KMS-11 (cell line): ENCODE measurements at regions not wholly inside any gene's neighbourhood (a gene's known extent, or its start where the extent isn't known, plus 50 kb on each side); places are given as distances from the start of the nearest gene placed in this dataset.

Source experiments
- H2AFZ ChIP-seq: fragments of 200-600 bp; sonication (generic); 2 replicates; pipeline ENCODE4 v1.6.1; 2016; ENCODE audit warnings: antibody characterized with exemption, mixed run types, low read depth
- H3K27ac ChIP-seq: fragments of 200-600 bp; sonication (generic); 2 replicates; pipeline ENCODE4 v1.6.1; 2016; ENCODE audit warnings: mild to moderate bottlenecking, mixed run types
- H3K27me3 ChIP-seq: fragments of 200-600 bp; sonication (generic); 2 replicates; pipeline ENCODE4 v1.6.1; 2017; ENCODE audit warnings: mild to moderate bottlenecking, low read depth, mixed run types, moderate library complexity; ENCODE audit not compliant: insufficient read depth
- H3K36me3 ChIP-seq: fragments of 200-600 bp; sonication (generic); 2 replicates; pipeline ENCODE4 v1.6.1; 2017; ENCODE audit warnings: mild to moderate bottlenecking, mixed run types; ENCODE audit not compliant: insufficient read depth
- H3K4me1 ChIP-seq: fragments of 200-600 bp; sonication (generic); 2 replicates; pipeline ENCODE4 v1.6.1; 2016; ENCODE audit warnings: mild to moderate bottlenecking, low read depth, mixed run types; ENCODE audit not compliant: poor library complexity, severe bottlenecking
- H3K4me2 ChIP-seq: fragments of 200-600 bp; sonication (generic); 2 replicates; pipeline ENCODE4 v1.7.0; 2016; ENCODE audit warnings: mild to moderate bottlenecking, mixed run types
- H3K4me3 ChIP-seq: fragments of 200-600 bp; sonication (generic); IDR thresholded peaks from 2 replicates; pipeline ENCODE4 v1.6.1; 2017; ENCODE audit warnings: low read depth, low read length, mixed read lengths; ENCODE audit not compliant: insufficient read depth
- H3K79me2 ChIP-seq: fragments of 200-600 bp; sonication (generic); 2 replicates; pipeline ENCODE4 v1.6.1; 2016; ENCODE audit warnings: low read depth, mixed run types; ENCODE audit not compliant: insufficient read depth
- H3K9ac ChIP-seq: fragments of 200-600 bp; sonication (generic); 2 replicates; pipeline ENCODE4 v1.6.1; 2016; ENCODE audit warnings: mild to moderate bottlenecking, mixed run types
- H4K20me1 ChIP-seq: fragments of 200-600 bp; sonication (generic); 2 replicates; pipeline ENCODE4 v1.6.1; 2016; ENCODE audit warnings: mild to moderate bottlenecking, mixed run types; ENCODE audit not compliant: insufficient read depth
- TF ChIP-seq, protein P1 (sequence below): fragments of 200-600 bp; sonication (generic); conservative IDR thresholded peaks from 2 replicates; pipeline ENCODE4 v1.6.1; 2017; ENCODE audit warnings: low read depth, mild to moderate bottlenecking, antibody characterized with exemption, low read length, moderate library complexity, mixed read lengths

DNA sequence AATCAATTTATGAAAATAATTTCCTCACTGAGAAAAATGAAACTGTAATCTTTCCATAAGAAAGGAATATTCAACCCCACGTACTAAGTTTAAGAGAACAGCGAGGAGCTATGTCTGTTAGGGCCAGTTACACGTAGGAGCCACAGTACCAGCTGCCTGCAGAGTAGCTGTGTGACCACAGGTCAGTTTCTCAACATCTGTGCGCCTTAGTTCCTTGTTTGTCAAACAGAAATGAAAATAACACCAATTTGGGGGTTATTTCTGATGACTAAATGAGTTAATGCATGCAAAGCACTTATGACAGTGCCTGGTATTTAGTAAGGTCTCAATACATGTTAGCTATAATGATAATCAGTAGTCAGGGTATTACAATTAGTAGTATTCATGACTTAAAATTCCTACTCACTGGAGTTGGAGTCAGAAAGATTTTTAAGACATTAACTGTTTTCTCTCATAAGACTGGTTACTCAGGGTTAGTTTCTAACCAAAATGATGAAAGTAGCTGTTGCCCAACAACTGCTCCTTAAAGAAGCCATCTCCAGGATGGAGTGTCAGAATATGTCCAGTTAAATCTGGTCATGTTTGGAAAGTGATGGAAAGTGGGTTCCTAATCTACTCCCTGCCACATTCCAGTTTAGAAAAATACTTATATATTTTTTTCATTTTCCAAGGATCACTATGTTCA, 85.8 kb upstream of the ZNF648 start:
- H3K4me1 ChIP-seq, result peaks cover 5% of the 10 kb centered on the region
- H3K36me3 ChIP-seq, result no peaks in the 10 kb centered on the region
- no peaks in the 10 kb centered on the region for H3K79me2 ChIP-seq
- no peaks in the 10 kb centered on the region for H3K27me3 ChIP-seq
- H4K20me1 ChIP-seq, result no peaks in the 10 kb centered on the region
- no peak overlapping the region for H3K27ac ChIP-seq
- no peak overlapping the region; the same call in 1 of the 2 replicates for H2AFZ ChIP-seq
- no peak overlapping the region for H3K9ac ChIP-seq
- no peak overlapping the region for H3K4me3 ChIP-seq
- no peak overlapping the region for H3K4me2 ChIP-seq
- TF ChIP-seq, protein P1, sequence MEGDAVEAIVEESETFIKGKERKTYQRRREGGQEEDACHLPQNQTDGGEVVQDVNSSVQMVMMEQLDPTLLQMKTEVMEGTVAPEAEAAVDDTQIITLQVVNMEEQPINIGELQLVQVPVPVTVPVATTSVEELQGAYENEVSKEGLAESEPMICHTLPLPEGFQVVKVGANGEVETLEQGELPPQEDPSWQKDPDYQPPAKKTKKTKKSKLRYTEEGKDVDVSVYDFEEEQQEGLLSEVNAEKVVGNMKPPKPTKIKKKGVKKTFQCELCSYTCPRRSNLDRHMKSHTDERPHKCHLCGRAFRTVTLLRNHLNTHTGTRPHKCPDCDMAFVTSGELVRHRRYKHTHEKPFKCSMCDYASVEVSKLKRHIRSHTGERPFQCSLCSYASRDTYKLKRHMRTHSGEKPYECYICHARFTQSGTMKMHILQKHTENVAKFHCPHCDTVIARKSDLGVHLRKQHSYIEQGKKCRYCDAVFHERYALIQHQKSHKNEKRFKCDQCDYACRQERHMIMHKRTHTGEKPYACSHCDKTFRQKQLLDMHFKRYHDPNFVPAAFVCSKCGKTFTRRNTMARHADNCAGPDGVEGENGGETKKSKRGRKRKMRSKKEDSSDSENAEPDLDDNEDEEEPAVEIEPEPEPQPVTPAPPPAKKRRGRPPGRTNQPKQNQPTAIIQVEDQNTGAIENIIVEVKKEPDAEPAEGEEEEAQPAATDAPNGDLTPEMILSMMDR, result no peak

DNA sequence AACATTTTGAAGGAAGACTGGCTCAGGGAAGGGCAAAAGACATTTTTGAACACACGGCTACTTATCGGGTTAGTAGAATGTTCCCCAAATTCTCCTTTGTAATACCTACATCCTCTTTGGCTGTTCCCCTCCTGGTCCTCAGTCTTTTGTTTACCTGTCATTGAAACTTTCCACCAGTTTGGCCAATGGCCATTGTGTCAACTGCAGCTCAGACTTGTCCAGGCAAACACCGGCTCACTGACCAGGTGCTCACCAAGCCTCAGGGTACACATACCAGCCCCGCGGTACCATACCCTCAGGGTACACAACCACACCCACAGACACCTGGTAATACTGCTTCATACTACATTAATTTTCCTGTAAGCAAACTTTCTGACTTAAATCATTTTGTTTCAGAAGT, 84.8 kb upstream of the ZNF648 start:
- H3K9ac ChIP-seq, result no peak overlapping the region
- H3K4me2 ChIP-seq, result no peak overlapping the region
- H3K27ac ChIP-seq, result no peak overlapping the region
- H3K79me2 ChIP-seq, result no peaks in the 10 kb centered on the region
- no peak overlapping the region for H3K4me3 ChIP-seq
- no peaks in the 10 kb centered on the region for H3K36me3 ChIP-seq
- peaks cover 5% of the 10 kb centered on the region for H3K4me1 ChIP-seq
- TF ChIP-seq, protein P1, result no peak
- no peak overlapping the region for H2AFZ ChIP-seq
- no peaks in the 10 kb centered on the region for H4K20me1 ChIP-seq
- no peaks in the 10 kb centered on the region for H3K27me3 ChIP-seq

DNA sequence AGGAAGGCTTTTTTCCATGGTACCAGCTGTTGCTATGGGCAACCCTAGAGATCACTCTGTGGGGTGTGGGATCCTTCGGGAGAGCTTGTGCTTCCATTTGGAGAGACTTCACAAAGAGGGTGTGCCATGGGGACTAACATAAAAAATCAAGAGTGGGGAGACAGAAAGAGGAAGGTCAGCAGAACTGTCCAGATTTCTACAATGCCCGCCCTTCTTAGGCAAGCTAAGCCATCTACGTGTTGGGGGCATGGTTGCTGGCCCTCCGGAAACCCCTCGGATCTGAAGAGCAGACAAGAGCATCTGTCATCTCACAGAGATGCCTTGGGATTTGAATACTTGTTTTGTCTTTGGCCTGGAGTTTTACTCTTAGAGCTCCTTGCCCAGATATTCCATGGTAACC, 83.9 kb upstream of the ZNF648 start:
- no peaks in the 10 kb centered on the region for H4K20me1 ChIP-seq
- no peak overlapping the region for H3K4me2 ChIP-seq
- no peaks in the 10 kb centered on the region for H3K79me2 ChIP-seq
- H3K4me1 ChIP-seq, result peaks cover 5% of the 10 kb centered on the region
- no peaks in the 10 kb centered on the region for H3K36me3 ChIP-seq
- no peaks in the 10 kb centered on the region for H3K27me3 ChIP-seq
- no peak overlapping the region for H3K9ac ChIP-seq
- TF ChIP-seq, protein P1, result no peak
- no peak overlapping the region for H2AFZ ChIP-seq
- no peak overlapping the region for H3K27ac ChIP-seq
- no peak overlapping the region for H3K4me3 ChIP-seq

DNA sequence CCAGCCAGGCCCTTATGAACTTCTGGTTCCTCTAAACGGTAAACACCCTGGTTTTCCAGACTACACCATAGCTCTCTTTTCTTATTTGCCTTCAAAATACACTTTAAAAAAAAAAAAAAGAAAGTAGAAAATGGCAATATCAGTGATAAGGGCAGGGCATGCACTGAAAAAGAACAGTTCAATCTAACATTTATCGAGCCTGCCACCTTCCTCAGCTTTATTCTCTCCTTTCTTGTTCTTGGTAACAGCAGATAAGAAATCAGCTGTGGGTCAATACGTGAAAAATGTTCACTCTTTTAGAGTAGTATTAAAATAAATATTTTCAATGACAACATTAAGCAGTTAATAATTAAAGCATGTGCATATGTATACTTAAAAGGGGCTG, 83.1 kb upstream of the ZNF648 start:
- peak overlapping the region; percentile 36; the same call in 1 of the 2 replicates for H2AFZ ChIP-seq
- H3K27me3 ChIP-seq, result no peaks in the 10 kb centered on the region
- H3K79me2 ChIP-seq, result no peaks in the 10 kb centered on the region
- H3K36me3 ChIP-seq, result no peaks in the 10 kb centered on the region
- no peak overlapping the region for H3K4me3 ChIP-seq
- no peaks in the 10 kb centered on the region for H4K20me1 ChIP-seq
- peaks cover 5% of the 10 kb centered on the region for H3K4me1 ChIP-seq
- no peak overlapping the region for H3K9ac ChIP-seq
- TF ChIP-seq, protein P1, result no peak
- no peak overlapping the region for H3K27ac ChIP-seq
- H3K4me2 ChIP-seq, result no peak overlapping the region
